T-helper 1 cell treated with Interleukin-12 subunit alpha and Interleukin-12 subunit beta and Interleukin-4 antibody, amounts not matched to agents 30 ng/mL and 1 ng/mL, for 36 hours (primary cell): ENCODE measurements at regions not wholly inside any gene's neighbourhood (a gene's known extent, or its start where the extent isn't known, plus 50 kb on each side); places are given as distances from the start of the nearest gene placed in this dataset.
"Not testable (repeated sequence)": the region's sequence is repeated elsewhere in the genome, so short reads cannot be mapped to it uniquely, and the experiment has no call there.

Experiments
- intact Hi-C: fragments of 100-400 bp; cut with micrococcal nuclease; formaldehyde crosslinking; loops from one replicate; pipeline ENCODE4 v1.15.1; 2024

GRCh38 chr14:53365486-53366130, 212.5 kb upstream of the DDHD1 start:
- intact Hi-C loops: no loop called here

GRCh38 chr14:53362916-53363315, 209.8 kb upstream of the DDHD1 start:
- intact Hi-C loops: not testable (repeated sequence)

GRCh38 chr14:53360829-53361228, 207.7 kb upstream of the DDHD1 start:
- intact Hi-C loops: no loop called here

- intact Hi-C loops: no loop called here
Measured at GRCh38 chr14:53358166-53358565, 205.0 kb upstream of the DDHD1 start.

- intact Hi-C loops: no loop called here
Measured at GRCh38 chr14:53356361-53357150, 203.4 kb upstream of the DDHD1 start.

GRCh38 chr14:53355581-53356112, 202.5 kb upstream of the DDHD1 start:
- intact Hi-C loops: no loop called here

GRCh38 chr14:53354336-53354735, 201.2 kb upstream of the DDHD1 start:
- intact Hi-C loops: no loop called here

- intact Hi-C loops: no loop called here
Measured at GRCh38 chr14:53350866-53351265, 197.7 kb upstream of the DDHD1 start.

- intact Hi-C loops: no loop called here
Measured at GRCh38 chr14:53350429-53350828, 197.3 kb upstream of the DDHD1 start.

GRCh38 chr14:53346988-53347387, 193.9 kb upstream of the DDHD1 start:
- intact Hi-C loops: no loop called here

GRCh38 chr14:53341324-53341723, 188.2 kb upstream of the DDHD1 start:
- intact Hi-C loops: no loop called here

- intact Hi-C loops: no loop called here
Measured at GRCh38 chr14:53338192-53338591, 185.1 kb upstream of the DDHD1 start.

GRCh38 chr14:53336729-53337128, 183.6 kb upstream of the DDHD1 start:
- intact Hi-C loops: no loop called here

- intact Hi-C loops: no loop called here
Measured at GRCh38 chr14:53333809-53334208, 180.7 kb upstream of the DDHD1 start.

GRCh38 chr14:53331921-53332320, 178.8 kb upstream of the DDHD1 start:
- intact Hi-C loops: no loop called here

GRCh38 chr14:53331247-53331646, 178.1 kb upstream of the DDHD1 start:
- intact Hi-C loops: no loop called here

GRCh38 chr14:53330441-53330840, 177.3 kb upstream of the DDHD1 start:
- intact Hi-C loops: no loop called here

GRCh38 chr14:53328841-53329240, 175.7 kb upstream of the DDHD1 start:
- intact Hi-C loops: no loop called here

- intact Hi-C loops: no loop called here
Measured at GRCh38 chr14:53327716-53328115, 174.6 kb upstream of the DDHD1 start.

- intact Hi-C loops: no loop called here
Measured at GRCh38 chr14:53325176-53325806, 172.2 kb upstream of the DDHD1 start.

- intact Hi-C loops: no loop called here
Measured at GRCh38 chr14:53316504-53316903, 163.4 kb upstream of the DDHD1 start.

GRCh38 chr14:53310412-53310811, 157.3 kb upstream of the DDHD1 start:
- intact Hi-C loops: no loop called here
